ENCODE measurements at regions not wholly inside any gene's neighbourhood (a gene's known extent, or its start where the extent isn't known, plus 50 kb on each side); places are given as distances from the start of the nearest gene placed in this dataset.

DNA sequence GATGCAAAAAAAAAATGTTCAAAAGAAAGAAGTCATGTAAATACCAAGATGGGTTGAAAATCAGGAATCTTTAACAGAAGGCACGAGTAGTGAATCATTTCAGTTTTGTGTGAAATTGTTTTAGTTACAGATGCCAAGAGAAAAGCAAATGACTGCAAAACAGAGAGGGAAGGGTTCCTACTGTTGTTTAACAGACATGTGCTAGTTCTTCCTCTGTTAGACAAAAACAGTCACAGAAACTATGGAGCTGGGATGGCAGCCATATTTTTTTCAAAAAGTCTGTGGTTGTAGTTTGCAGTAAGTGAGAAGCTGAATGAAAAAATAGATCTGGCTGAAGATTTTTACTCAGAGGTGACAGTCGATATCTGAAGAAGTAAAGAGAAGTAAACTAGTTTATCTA is 511.9 kb downstream of the ZIC1 start:
- Histone ChIP-seq H3K27ac (no peak overlapping the region), H3K9me3 (no peaks in the 10 kb centered on the region), H3K4me3 (no peak overlapping the region), H3K4me1 (no peaks in the 10 kb centered on the region), H3K27me3 (no peaks in the 10 kb centered on the region), H3K36me3 (no peaks in the 10 kb centered on the region)
- DNase-seq = no peak
- TF ChIP-seq POLR2A (IDR thresholded peaks at IDR 0.05) = no peak
- TF ChIP-seq, protein P1, sequence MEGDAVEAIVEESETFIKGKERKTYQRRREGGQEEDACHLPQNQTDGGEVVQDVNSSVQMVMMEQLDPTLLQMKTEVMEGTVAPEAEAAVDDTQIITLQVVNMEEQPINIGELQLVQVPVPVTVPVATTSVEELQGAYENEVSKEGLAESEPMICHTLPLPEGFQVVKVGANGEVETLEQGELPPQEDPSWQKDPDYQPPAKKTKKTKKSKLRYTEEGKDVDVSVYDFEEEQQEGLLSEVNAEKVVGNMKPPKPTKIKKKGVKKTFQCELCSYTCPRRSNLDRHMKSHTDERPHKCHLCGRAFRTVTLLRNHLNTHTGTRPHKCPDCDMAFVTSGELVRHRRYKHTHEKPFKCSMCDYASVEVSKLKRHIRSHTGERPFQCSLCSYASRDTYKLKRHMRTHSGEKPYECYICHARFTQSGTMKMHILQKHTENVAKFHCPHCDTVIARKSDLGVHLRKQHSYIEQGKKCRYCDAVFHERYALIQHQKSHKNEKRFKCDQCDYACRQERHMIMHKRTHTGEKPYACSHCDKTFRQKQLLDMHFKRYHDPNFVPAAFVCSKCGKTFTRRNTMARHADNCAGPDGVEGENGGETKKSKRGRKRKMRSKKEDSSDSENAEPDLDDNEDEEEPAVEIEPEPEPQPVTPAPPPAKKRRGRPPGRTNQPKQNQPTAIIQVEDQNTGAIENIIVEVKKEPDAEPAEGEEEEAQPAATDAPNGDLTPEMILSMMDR (IDR thresholded peaks at IDR 0.05 in 4 of 5, conservative IDR thresholded peaks at IDR 0.05 in 1 of 5) = no peak
- intact Hi-C loops (cut with DNase I; ENCODE audit: low total_unique reads) (no loop called here), in situ Hi-C loops (cut with MboI; ENCODE audit: low sequenced_read_pairs in 4 of 4) (no loop called here)
- no peak for ATAC-seq

GRCh38 chr3:147924755-147925154 is 515.6 kb downstream of the ZIC1 start:
- no peak for DNase-seq
- intact Hi-C loops (cut with DNase I; ENCODE audit: low total_unique reads) (no loop called here), in situ Hi-C loops (cut with MboI; ENCODE audit: low sequenced_read_pairs in 4 of 4) (no loop called here)
- ATAC-seq = peak in 1 of 2 donors; percentile 39
- H3K36me3 ChIP-seq = no peaks in the 10 kb centered on the region
- no peaks in the 10 kb centered on the region for H3K4me1 ChIP-seq
- TF ChIP-seq, protein P1 (IDR thresholded peaks at IDR 0.05 in 4 of 5, conservative IDR thresholded peaks at IDR 0.05 in 1 of 5) = no peak
- TF ChIP-seq POLR2A (IDR thresholded peaks at IDR 0.05) = no peak
- no peak overlapping the region for H3K27ac ChIP-seq
- no peak overlapping the region for H3K4me3 ChIP-seq
- H3K27me3 ChIP-seq = no peaks in the 10 kb centered on the region
- no peaks in the 10 kb centered on the region for H3K9me3 ChIP-seq

GRCh38 chr3:147925272-147925671 is 516.1 kb downstream of the ZIC1 start:
- ATAC-seq = no peak
- Histone ChIP-seq H3K4me3 (no peak overlapping the region), H3K36me3 (no peaks in the 10 kb centered on the region), H3K4me1 (no peaks in the 10 kb centered on the region), H3K27ac (no peak overlapping the region), H3K27me3 (no peaks in the 10 kb centered on the region), H3K9me3 (no peaks in the 10 kb centered on the region)
- intact Hi-C loops (cut with DNase I; ENCODE audit: low total_unique reads) (no loop called here), in situ Hi-C loops (cut with MboI; ENCODE audit: low sequenced_read_pairs in 4 of 4) (no loop called here)
- no peak for DNase-seq
- TF ChIP-seq, protein P1 (IDR thresholded peaks at IDR 0.05 in 4 of 5, conservative IDR thresholded peaks at IDR 0.05 in 1 of 5) = no peak
- no peak for TF ChIP-seq POLR2A (IDR thresholded peaks at IDR 0.05)

- intact Hi-C loops (cut with DNase I; ENCODE audit: low total_unique reads) = no loop called here
- DNase-seq = no peak
- Histone ChIP-seq H3K27me3 (no peaks in the 10 kb centered on the region), H3K27ac (no peak overlapping the region), H3K36me3 (no peaks in the 10 kb centered on the region), H3K9me3 (no peaks in the 10 kb centered on the region), H3K4me3 (no peak overlapping the region), H3K4me1 (no peaks in the 10 kb centered on the region)
- in situ Hi-C loops (cut with MboI; ENCODE audit: low sequenced_read_pairs in 4 of 4) = no loop called here
- no peak for TF ChIP-seq POLR2A (IDR thresholded peaks at IDR 0.05)
- TF ChIP-seq, protein P1 (IDR thresholded peaks at IDR 0.05 in 4 of 5, conservative IDR thresholded peaks at IDR 0.05 in 1 of 5) = no peak
- no peak for ATAC-seq
Observed at GRCh38 chr3:147930232-147930807, 521.2 kb downstream of the ZIC1 start.
